D721Med (cell line): ENCODE measurements at regions not wholly inside any gene's neighbourhood (a gene's known extent, or its start where the extent isn't known, plus 50 kb on each side); places are given as distances from the start of the nearest gene placed in this dataset.

Source experiments
- DNase-seq: peaks from one replicate; pipeline ENCODE4 v3.0.0; 2011; ENCODE audit warnings: low spot score; ENCODE audit not compliant: insufficient read length
- FAIRE-seq: peaks from 2 replicates; lab custom pipeline; 2011; peaks lifted over from hg19 to GRCh38; lab: Jason Lieb, UNC
- TF ChIP-seq, protein P1 (sequence below): IDR thresholded peaks from 2 replicates; pipeline ENCODE4 v1.5.1; 2012; ENCODE audit warnings: mild to moderate bottlenecking, control low read depth; ENCODE audit not compliant: insufficient read depth; ENCODE audit errors: missing control alignments

DNA sequence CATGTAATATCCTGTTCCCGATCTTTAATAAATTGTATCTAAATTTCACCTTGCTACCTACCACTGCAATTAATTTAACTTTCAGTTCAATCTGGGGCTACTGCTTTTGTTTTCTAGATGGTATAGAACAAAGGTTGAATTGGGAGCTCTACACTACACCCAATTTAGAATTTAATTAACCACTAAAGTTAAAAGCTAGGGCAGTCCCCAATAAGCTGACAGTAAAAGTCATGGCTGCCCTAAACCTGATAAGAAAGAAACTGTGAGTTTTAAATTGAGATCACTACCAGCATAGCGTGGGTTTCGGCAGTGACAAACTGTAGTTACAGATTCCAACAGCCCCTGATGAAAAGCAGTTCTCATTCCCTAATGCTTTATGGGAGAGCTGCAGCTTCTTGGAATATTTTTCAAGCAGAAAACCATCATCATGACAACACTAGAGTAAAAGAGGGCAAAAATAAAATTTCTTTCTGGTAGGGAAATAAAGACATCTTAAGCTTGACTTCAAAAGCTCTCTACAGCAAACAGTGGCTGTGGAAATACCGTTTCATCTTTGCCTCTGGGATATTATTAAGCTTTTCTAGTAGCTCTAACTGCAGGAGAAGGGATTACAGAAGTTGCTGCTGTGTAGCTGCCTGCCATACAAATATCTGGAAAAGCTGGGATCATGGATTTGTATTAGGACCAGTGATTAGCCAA, 1372.1 kb downstream of the EPHA7 start:
- FAIRE-seq (no peak), DNase-seq (no peak)
- TF ChIP-seq, protein P1, sequence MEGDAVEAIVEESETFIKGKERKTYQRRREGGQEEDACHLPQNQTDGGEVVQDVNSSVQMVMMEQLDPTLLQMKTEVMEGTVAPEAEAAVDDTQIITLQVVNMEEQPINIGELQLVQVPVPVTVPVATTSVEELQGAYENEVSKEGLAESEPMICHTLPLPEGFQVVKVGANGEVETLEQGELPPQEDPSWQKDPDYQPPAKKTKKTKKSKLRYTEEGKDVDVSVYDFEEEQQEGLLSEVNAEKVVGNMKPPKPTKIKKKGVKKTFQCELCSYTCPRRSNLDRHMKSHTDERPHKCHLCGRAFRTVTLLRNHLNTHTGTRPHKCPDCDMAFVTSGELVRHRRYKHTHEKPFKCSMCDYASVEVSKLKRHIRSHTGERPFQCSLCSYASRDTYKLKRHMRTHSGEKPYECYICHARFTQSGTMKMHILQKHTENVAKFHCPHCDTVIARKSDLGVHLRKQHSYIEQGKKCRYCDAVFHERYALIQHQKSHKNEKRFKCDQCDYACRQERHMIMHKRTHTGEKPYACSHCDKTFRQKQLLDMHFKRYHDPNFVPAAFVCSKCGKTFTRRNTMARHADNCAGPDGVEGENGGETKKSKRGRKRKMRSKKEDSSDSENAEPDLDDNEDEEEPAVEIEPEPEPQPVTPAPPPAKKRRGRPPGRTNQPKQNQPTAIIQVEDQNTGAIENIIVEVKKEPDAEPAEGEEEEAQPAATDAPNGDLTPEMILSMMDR: no peak

DNA sequence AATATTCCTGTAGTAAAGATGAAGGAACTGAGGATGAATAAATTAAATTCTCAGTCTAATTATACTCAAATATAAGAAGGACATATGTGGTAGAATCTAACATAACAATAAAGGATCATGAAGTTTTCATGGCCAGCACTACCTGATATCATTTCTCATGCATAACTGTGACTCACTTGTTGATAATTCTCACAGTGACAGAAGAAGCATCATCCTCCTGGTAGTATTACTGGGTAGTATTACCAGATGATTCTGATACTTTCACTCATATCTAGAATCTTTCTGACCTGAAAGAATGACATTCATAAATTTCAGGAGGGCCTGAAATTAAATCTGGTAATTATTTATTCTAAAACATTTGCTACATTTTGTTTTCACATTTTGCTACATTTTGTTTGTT, 1375.0 kb downstream of the EPHA7 start:
- TF ChIP-seq, protein P1: no peak
- DNase-seq (no peak), FAIRE-seq (no peak)

DNA sequence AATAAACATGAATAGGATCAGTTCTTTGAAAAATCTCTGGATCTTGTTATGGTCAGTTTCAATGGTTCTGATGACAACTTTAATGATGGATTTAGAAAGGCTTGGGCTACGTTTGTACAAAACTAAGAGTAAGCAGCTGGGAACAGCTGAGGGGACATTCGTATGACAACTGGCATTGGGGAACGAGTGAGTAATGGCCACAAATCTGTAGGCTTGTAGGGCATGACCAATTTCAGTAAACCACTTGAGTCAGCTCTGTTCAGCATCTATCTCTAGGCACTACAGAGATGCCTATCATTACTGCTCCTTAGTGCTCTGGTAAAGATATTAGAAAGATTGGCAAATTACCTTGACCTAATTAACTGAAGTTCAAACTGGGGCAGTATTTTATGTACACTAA, 1375.6 kb downstream of the EPHA7 start:
- TF ChIP-seq, protein P1: no peak
- DNase-seq (no peak), FAIRE-seq (no peak)

DNA sequence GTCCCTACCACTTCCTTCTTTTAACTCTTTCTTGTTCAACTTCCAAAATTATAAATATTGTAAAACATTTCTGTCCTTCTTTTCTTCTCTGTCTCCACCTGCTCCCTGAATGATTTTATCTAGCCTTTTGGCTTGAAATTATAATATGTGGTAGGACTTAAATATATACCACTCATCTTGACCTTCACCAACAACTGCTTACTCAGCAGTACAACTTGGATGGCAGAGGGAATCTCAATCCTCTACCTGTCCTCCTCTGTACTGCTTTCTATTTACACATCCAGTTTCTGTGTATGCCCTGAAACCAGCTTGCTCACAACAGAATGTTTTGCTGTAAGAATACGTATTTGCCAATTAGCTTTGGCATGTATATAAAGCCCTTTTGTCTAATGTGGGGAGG, 1392.5 kb downstream of the EPHA7 start:
- TF ChIP-seq, protein P1: no peak
- no peak for DNase-seq
- FAIRE-seq: no peak

DNA sequence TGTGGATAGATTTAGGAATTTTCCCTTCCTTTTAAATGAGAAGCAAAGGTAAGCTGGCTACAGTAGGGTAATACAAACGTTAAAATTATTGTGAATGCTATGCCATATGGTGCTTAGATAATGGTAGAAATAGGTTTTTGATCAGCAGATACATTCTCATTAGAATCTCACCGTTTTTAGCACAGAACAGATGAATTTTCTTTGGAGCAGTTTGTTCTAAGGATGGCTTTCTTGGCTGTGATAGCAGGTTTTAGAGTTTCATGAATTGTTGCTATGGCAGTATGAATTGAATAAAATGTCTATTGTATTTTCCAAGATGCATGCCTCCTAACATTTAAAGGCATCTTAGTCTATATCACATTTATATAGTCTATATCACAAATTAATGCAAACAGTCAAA, 1394.5 kb downstream of the EPHA7 start:
- TF ChIP-seq, protein P1: no peak
- DNase-seq: no peak
- FAIRE-seq: no peak

DNA sequence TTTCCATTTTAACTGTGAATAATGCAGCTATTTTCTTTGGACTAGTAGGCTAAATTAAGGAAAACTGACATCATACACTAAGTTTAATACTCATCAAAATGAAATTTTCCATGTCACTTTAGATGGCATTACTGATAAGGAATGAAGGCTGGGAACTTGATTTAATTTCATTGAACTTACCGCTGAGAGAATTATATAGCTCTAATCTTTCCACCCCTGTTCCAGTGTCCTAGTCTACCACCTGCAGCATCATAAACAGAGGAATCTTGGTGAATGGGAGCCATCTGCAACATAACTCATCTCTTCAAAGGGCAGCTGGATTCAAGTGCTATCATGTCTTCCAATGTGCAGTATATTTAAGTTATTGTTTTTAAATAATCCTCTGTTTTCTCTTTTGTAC, 1395.2 kb downstream of the EPHA7 start:
- FAIRE-seq: no peak
- DNase-seq: no peak
- TF ChIP-seq, protein P1: no peak

DNA sequence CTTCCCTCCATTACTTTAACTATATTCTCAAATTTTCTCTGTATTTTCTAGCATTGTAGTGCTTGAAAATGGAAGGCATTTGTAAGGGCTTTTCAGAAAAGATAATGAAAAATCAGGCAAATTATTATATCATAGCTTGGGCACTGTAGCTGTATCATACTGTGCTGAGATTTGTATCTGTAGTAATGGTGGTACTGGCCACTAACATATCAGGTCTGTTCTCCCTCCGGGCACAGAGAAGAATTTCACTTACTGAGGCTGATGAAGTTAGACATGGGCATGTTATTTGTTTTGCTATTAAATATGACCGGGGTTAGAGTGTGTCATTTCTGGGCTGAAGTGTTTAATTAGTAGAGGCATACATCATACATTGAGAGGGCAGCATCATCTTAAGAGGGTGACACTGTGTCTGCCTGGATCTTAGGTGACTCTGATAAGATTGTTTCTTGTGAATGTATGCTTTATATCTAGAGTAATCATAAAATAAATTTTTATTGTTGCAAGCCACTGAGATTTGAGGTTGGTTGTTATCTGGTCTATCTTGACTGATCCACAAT, 1395.9 kb downstream of the EPHA7 start:
- FAIRE-seq (no peak), DNase-seq (no peak)
- TF ChIP-seq, protein P1: no peak
